A673 (cell line): ENCODE measurements at regions not wholly inside any gene's neighbourhood (a gene's known extent, or its start where the extent isn't known, plus 50 kb on each side); places are given as distances from the start of the nearest gene placed in this dataset.
"Not testable (repeated sequence)": the region's sequence is repeated elsewhere in the genome, so short reads cannot be mapped to it uniquely, and the experiment has no call there.

Experiments
- BruUV-seq: library from RNA; stranded (reverse); fragments of 400-500 nt; replicated peaks from 2 replicates; lab custom pipeline; 2021; lab: Mats Ljungman, UMichigan
- CTCF ChIA-PET: fragments of 300-600 bp; sonication (Branson Sonifier 250); formaldehyde crosslinking; loops from one replicate; lab custom pipeline; 2022; ENCODE audit warnings: antibody characterized with exemption; lab: Charles Lee
- POLR2A ChIA-PET: fragments of 300-600 bp; sonication (Branson Sonifier 250); formaldehyde crosslinking; loops from one replicate; lab custom pipeline; 2022; ENCODE audit warnings: antibody characterized with exemption; ENCODE audit not compliant: low non-redundant PET; lab: Charles Lee
- DNase-seq: peaks from one replicate; pipeline ENCODE4 v3.0.0-alpha.2; 2015; ENCODE audit warnings: low spot score
- H3K27ac ChIP-seq: fragments of 200-600 bp; sonication (generic); 2 replicates; pipeline ENCODE4 v1.5.1; 2016; ENCODE audit warnings: mixed run types, low read depth, mild to moderate bottlenecking, mixed read lengths, antibody characterized with exemption, low read length; ENCODE audit not compliant: poor library complexity, severe bottlenecking
- H3K27me3 ChIP-seq: fragments of 200-600 bp; sonication (generic); replicated peaks from 2 replicates; pipeline ENCODE4 v1.6.1; 2017; ENCODE audit warnings: mixed run types, low read depth, mild to moderate bottlenecking, mixed read lengths, antibody characterized with exemption, low read length; ENCODE audit not compliant: insufficient read depth, poor library complexity
- H3K36me3 ChIP-seq: fragments of 200-600 bp; sonication (generic); 2 replicates; pipeline ENCODE4 v1.6.1; 2016; ENCODE audit warnings: mixed run types, mild to moderate bottlenecking, mixed read lengths, antibody characterized with exemption, low read length; ENCODE audit not compliant: insufficient read depth, poor library complexity, severe bottlenecking
- H3K4me1 ChIP-seq: fragments of 200-600 bp; sonication (generic); 2 replicates; pipeline ENCODE4 v1.6.1; 2017; ENCODE audit warnings: mixed run types, mild to moderate bottlenecking, mixed read lengths, antibody characterized with exemption, low read length; ENCODE audit not compliant: insufficient read depth, poor library complexity, severe bottlenecking
- H3K4me3 ChIP-seq: fragments of 200-600 bp; sonication (generic); 2 replicates; pipeline ENCODE4 v1.5.1; 2016; ENCODE audit warnings: low read depth, mixed run types, mild to moderate bottlenecking, mixed read lengths, low read length; ENCODE audit not compliant: poor library complexity, severe bottlenecking
- H3K9me3 ChIP-seq: fragments of 200-600 bp; sonication (generic); 2 replicates; pipeline ENCODE4 v1.6.1; 2016; ENCODE audit warnings: mixed run types, low read depth, mild to moderate bottlenecking, mixed read lengths, antibody characterized with exemption, low read length; ENCODE audit not compliant: poor library complexity, severe bottlenecking
- CTCF ChIP-seq: fragments of 300-800, 200-600 bp; sonication (generic); conservative IDR thresholded peaks from 2 replicates; pipeline ENCODE4 v1.5.1; 2017; ENCODE audit warnings: low read depth, mild to moderate bottlenecking, antibody characterized with exemption, low read length, moderate library complexity, mixed read lengths
- EZH2 ChIP-seq: fragments of 200-600 bp; sonication (generic); IDR thresholded peaks from 2 replicates; pipeline ENCODE4 v1.6.1; 2017; ENCODE audit warnings: borderline replicate concordance, low read depth, mild to moderate bottlenecking, mixed read lengths, antibody characterized with exemption, low read length; ENCODE audit not compliant: poor library complexity, severe bottlenecking
- intact Hi-C: fragments of 100-400 bp; cut with micrococcal nuclease; formaldehyde crosslinking; loops from one replicate; pipeline ENCODE4 v1.10.0; 2022; ENCODE audit not compliant: unreplicated experiment

GRCh38 chr11:89604281-89604680, 105.8 kb upstream of the TRIM77 start:
- TF ChIP-seq CTCF (no peak), EZH2 (no peak)
- no peak overlapping the region for H3K27ac ChIP-seq
- no peaks in the 10 kb centered on the region for H3K9me3 ChIP-seq
- H3K36me3 ChIP-seq = no peaks in the 10 kb centered on the region
- POLR2A ChIA-PET = no interaction called here
- H3K4me1 ChIP-seq = no peaks in the 10 kb centered on the region
- no TSS peak for BruUV-seq
- no peak for DNase-seq
- no peaks in the 10 kb centered on the region for H3K27me3 ChIP-seq
- CTCF ChIA-PET = no interaction called here
- intact Hi-C loops = no loop called here
- H3K4me3 ChIP-seq = no peak overlapping the region

GRCh38 chr11:89606845-89607244, 103.3 kb upstream of the TRIM77 start:
- POLR2A ChIA-PET, H3K4me3 ChIP-seq, H3K4me1 ChIP-seq, CTCF ChIA-PET, BruUV-seq, H3K9me3 ChIP-seq, DNase-seq, H3K27me3 ChIP-seq, intact Hi-C loops, H3K36me3 ChIP-seq, H3K27ac ChIP-seq: not testable (repeated sequence)

GRCh38 chr11:89607497-89607896, 102.6 kb upstream of the TRIM77 start:
- BruUV-seq, H3K27ac ChIP-seq: not testable (repeated sequence)

GRCh38 chr11:89608234-89608966, 101.7 kb upstream of the TRIM77 start:
- no peak overlapping the region for H3K27ac ChIP-seq
- CTCF ChIA-PET = no interaction called here

More at GRCh38 chr11:89607497-89607896, 102.6 kb upstream of the TRIM77 start:
- intact Hi-C loops, POLR2A ChIA-PET, H3K4me3 ChIP-seq, H3K9me3 ChIP-seq, H3K27me3 ChIP-seq, DNase-seq, H3K36me3 ChIP-seq, CTCF ChIA-PET, H3K4me1 ChIP-seq: not testable (repeated sequence)

More at GRCh38 chr11:89608234-89608966, 101.7 kb upstream of the TRIM77 start:
- Histone ChIP-seq H3K9me3 (no peaks in the 10 kb centered on the region), H3K4me1 (no peaks in the 10 kb centered on the region), H3K4me3 (no peak overlapping the region), H3K36me3 (no peaks in the 10 kb centered on the region), H3K27me3 (no peaks in the 10 kb centered on the region)
- DNase-seq = no peak
- POLR2A ChIA-PET = no interaction called here
- BruUV-seq = no TSS peak
- TF ChIP-seq EZH2 (no peak), CTCF (no peak)
- intact Hi-C loops = no loop called here
